Esophagus muscularis mucosa (tissue), 4 donors: ENCODE measurements at regions not wholly inside any gene's neighbourhood (a gene's known extent, or its start where the extent isn't known, plus 50 kb on each side); places are given as distances from the start of the nearest gene placed in this dataset.

Source experiments
- DNase-seq: peaks from one replicate; pipeline ENCODE4 v3.0.0-alpha.2; 2017; ENCODE audit errors: extremely low spot score
- H3K27ac ChIP-seq, 4 donors: fragments of 200-600 bp; sonication (generic); replicated peaks in 1 of 4; 1 replicate in 3 of 4; 2 replicates in 1 of 4; pipeline ENCODE4 v1.5.1; 2016 to 2019; ENCODE audit warnings: mild to moderate bottlenecking in 1 of 4
- H3K27me3 ChIP-seq, 4 donors: fragments of 200-600 bp; sonication (generic); one replicate each; pipeline versions ENCODE4 v1.5.1 to v1.6.0; 2016 to 2019
- H3K36me3 ChIP-seq, 4 donors: fragments of 200-600 bp; sonication (generic); one replicate each; pipeline ENCODE4 v1.5.1; 2016 to 2019
- H3K4me1 ChIP-seq, 4 donors: fragments of 200-600 bp; sonication (generic); one replicate each; pipeline ENCODE4 v1.5.1; 2016 to 2019
- H3K4me3 ChIP-seq, 4 donors: fragments of 200-600 bp; sonication (generic); 1 replicate in 2 of 4; 2 replicates in 2 of 4; pipeline ENCODE4 v1.5.1; 2016 to 2019; ENCODE audit warnings: mild to moderate bottlenecking in 4 of 4, moderate library complexity in 1 of 4
- H3K9me3 ChIP-seq, 4 donors: fragments of 200-600 bp; sonication (generic); 1 replicate in 3 of 4; 2 replicates in 1 of 4; pipeline ENCODE4 v1.5.1; 2016 to 2019
- EP300 ChIP-seq: sonication (generic); formaldehyde crosslinking; IDR thresholded peaks from one replicate; pipeline ENCODE4 v1.6.1; 2017; ENCODE audit warnings: antibody characterized with exemption
- POLR2A ChIP-seq: fragments of 450-650 bp; IDR thresholded peaks from one replicate; pipeline ENCODE4 v1.6.1; 2017; ENCODE audit warnings: antibody characterized with exemption, moderate library complexity, mild to moderate bottlenecking, low read depth
- POLR2AphosphoS5 ChIP-seq, 2 donors: sonication (generic); formaldehyde crosslinking; IDR thresholded peaks; one replicate each; pipeline ENCODE4 v1.6.1; 2017; ENCODE audit warnings: antibody characterized with exemption in 2 of 2
- whole genome bisulfite sequencing: methylation state at CpG from one replicate; pipeline ENCODE4 v1.1.5; 2018; 5-methylcytosine and 5-hydroxymethylcytosine counted together
- intact Hi-C: fragments of 100-400 bp; cut with DNase I; formaldehyde crosslinking; loops from one replicate; pipeline ENCODE4 v1.15.1; 2023
- TF ChIP-seq, protein P1 (sequence below), 3 experiments: fragments of 200-600 bp in 2 of 3; fragments of 450-650 bp in 1 of 3; sonication (generic) in 2 of 3; IDR thresholded peaks; one replicate each; pipeline ENCODE4 v1.5.1; 2017 to 2019; ENCODE audit warnings: antibody characterized with exemption in 3 of 3, mild to moderate bottlenecking in 2 of 3, moderate library complexity in 1 of 3

DNA sequence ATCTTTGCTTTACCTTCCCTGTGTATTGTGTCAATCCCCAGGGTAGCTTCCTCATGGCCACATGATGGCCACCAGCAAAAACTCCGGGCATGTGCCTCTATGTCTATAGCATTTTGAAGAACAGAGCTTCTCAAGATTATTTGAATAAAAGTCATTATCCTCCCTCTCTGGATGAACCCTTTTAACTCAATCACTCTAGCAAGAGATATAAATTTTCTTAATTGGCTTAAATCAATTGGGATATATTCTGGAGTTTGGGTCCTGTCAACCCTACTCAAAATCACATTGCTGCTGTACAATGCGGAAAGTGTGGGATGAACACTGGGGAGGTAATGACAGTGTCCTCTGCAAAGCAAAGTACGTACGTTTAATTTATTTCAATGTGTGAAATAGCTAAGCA is 370.6 kb upstream of the LRRC3B start:
- H3K9me3 ChIP-seq = no peaks in the 10 kb centered on the region
- intact Hi-C loops = no loop called here

DNA sequence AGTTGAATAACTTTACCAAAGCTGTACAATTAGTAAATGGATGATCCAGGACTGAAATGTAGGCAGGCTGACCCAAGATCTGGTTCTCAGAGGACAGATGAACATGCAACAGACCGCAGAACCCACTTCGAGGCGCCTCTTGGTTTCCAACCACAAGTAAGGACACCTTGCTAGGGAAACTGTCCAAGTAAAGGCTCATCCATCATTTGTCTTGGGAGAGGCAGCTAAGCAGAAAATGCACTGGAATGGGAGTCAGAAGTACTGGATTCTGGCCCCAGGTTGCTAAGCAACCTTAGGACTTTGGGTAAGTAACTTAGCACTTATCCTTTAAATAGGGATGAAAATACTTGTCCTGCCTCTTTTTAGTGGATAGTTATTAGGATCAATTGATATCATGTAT is 366.3 kb upstream of the LRRC3B start:
- TF ChIP-seq POLR2A = no peak
- TF ChIP-seq EP300 = no peak
- TF ChIP-seq, protein P1, sequence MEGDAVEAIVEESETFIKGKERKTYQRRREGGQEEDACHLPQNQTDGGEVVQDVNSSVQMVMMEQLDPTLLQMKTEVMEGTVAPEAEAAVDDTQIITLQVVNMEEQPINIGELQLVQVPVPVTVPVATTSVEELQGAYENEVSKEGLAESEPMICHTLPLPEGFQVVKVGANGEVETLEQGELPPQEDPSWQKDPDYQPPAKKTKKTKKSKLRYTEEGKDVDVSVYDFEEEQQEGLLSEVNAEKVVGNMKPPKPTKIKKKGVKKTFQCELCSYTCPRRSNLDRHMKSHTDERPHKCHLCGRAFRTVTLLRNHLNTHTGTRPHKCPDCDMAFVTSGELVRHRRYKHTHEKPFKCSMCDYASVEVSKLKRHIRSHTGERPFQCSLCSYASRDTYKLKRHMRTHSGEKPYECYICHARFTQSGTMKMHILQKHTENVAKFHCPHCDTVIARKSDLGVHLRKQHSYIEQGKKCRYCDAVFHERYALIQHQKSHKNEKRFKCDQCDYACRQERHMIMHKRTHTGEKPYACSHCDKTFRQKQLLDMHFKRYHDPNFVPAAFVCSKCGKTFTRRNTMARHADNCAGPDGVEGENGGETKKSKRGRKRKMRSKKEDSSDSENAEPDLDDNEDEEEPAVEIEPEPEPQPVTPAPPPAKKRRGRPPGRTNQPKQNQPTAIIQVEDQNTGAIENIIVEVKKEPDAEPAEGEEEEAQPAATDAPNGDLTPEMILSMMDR (IDR thresholded peaks at IDR 0.05) = no peak
- no peak for TF ChIP-seq POLR2AphosphoS5 (IDR thresholded peaks at IDR 0.05)
- H3K27me3 ChIP-seq = no peaks in the 10 kb centered on the region
- intact Hi-C loops = no loop called here
- no peaks in the 10 kb centered on the region for H3K36me3 ChIP-seq
- H3K27ac ChIP-seq = no peak overlapping the region
- 80% methylated on average over 3 of the region's 3 CpGs for WGBS
- DNase-seq = no peak
- peaks cover 10 to 18% (median 15%) of the 10 kb centered on the region in 4 donors for H3K4me1 ChIP-seq
- no peaks in the 10 kb centered on the region for H3K9me3 ChIP-seq
- no peak overlapping the region for H3K4me3 ChIP-seq

More for the DNA sequence above, 370.6 kb upstream of the LRRC3B start:
- no peaks in the 10 kb centered on the region for H3K4me1 ChIP-seq
- H3K27ac ChIP-seq = no peak overlapping the region
- TF ChIP-seq POLR2AphosphoS5 (IDR thresholded peaks at IDR 0.05) = no peak
- TF ChIP-seq POLR2A = no peak
- TF ChIP-seq, protein P1 (IDR thresholded peaks at IDR 0.05) = no peak
- no peak for TF ChIP-seq EP300
- no peak for DNase-seq
- 90% methylated on average over 4 of the region's 4 CpGs for WGBS
- H3K4me3 ChIP-seq = no peak overlapping the region
- H3K36me3 ChIP-seq = no peaks in the 10 kb centered on the region
- no peaks in the 10 kb centered on the region for H3K27me3 ChIP-seq

DNA sequence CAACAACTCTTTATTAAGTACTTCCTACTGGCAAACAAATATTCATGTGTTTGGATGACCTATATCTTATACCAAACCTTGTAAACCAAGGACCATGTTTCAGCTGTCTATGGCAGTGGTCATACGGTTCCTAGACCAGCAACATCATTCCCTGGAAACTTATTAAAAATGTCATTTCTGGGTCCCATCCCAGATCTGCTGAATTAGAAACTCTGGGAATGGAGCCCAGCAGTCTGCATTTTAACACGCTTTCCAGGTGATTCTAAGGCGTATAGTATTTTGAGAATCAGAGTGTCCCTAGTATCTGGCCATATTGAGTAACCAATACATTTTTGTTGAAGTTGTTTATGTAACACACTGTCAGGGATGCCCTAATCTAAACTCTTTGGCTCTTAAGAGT is 363.4 kb upstream of the LRRC3B start:
- Histone ChIP-seq H3K27ac (no peak overlapping the region), H3K4me1 (peaks cover 10 to 18% (median 15%) of the 10 kb centered on the region in 4 donors), H3K4me3 (no peak overlapping the region), H3K36me3 (no peaks in the 10 kb centered on the region), H3K9me3 (no peaks in the 10 kb centered on the region), H3K27me3 (no peaks in the 10 kb centered on the region)
- intact Hi-C loops = no loop called here
- 73% methylated on average over 3 of the region's 3 CpGs for WGBS
- no peak for TF ChIP-seq EP300
- TF ChIP-seq, protein P1 (IDR thresholded peaks at IDR 0.05) = no peak
- no peak for TF ChIP-seq POLR2A
- no peak for TF ChIP-seq POLR2AphosphoS5 (IDR thresholded peaks at IDR 0.05)
- no peak for DNase-seq

DNA sequence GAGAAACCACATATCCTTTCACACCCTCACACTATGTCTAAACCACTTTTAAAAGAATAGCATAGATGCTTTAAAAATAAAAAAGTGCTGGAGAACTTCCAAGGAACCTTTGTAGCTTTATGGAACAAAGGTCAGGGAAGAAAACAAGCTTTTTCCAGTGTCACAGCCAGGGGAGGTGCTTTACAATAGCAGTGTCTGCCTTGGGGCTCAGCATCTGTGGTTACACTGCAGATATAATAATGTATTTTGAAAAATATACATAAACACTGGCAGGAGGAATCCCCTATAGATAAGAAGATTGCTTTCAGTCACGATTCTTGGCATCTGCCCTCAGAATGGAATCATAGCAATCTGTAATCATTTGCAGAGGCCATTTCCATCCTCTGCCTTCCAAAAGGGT is 362.4 kb upstream of the LRRC3B start:
- intact Hi-C loops = no loop called here
- H3K4me1 ChIP-seq = peaks cover 10 to 18% (median 15%) of the 10 kb centered on the region in 4 donors
- H3K9me3 ChIP-seq = no peaks in the 10 kb centered on the region
- H3K4me3 ChIP-seq = no peak overlapping the region
- DNase-seq = no peak
- no peak for TF ChIP-seq POLR2A
- no peak for TF ChIP-seq POLR2AphosphoS5 (IDR thresholded peaks at IDR 0.05)
- no peak for TF ChIP-seq EP300
- TF ChIP-seq, protein P1 (IDR thresholded peaks at IDR 0.05) = no peak
- H3K27ac ChIP-seq = no peak overlapping the region
- H3K36me3 ChIP-seq = no peaks in the 10 kb centered on the region
- 40% methylated on average over 1 of the region's 1 CpG for WGBS
- no peaks in the 10 kb centered on the region for H3K27me3 ChIP-seq

DNA sequence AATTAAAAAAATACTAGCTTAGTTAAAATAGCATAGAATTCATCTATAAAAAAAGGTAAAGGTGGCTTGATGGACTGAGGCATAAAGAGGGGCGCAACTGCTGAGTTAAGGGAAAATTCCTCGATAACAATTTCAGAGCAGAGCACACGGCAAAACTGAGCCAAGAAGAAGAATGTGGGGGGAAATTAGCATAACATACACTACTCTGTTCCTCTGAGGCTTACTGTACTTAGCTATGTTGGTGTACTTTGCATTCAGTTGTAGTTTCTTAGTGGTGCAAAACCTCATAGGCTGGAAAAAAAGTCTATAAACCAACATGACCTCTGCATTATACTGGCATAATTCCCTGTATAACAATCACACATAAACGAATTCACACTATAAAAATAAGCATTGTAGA is 357.9 kb upstream of the LRRC3B start:
- Histone ChIP-seq H3K9me3 (no peaks in the 10 kb centered on the region), H3K27ac (no peak overlapping the region), H3K36me3 (no peaks in the 10 kb centered on the region), H3K4me3 (no peak overlapping the region), H3K4me1 (peaks cover 8 to 13% (median 10%) of the 10 kb centered on the region in 4 donors), H3K27me3 (no peaks in the 10 kb centered on the region)
- TF ChIP-seq, protein P1 (IDR thresholded peaks at IDR 0.05) = no peak
- TF ChIP-seq POLR2A (no peak), POLR2AphosphoS5 (IDR thresholded peaks at IDR 0.05) (no peak), EP300 (no peak)
- 79% methylated on average over 4 of the region's 4 CpGs for WGBS
- intact Hi-C loops = no loop called here
- no peak for DNase-seq
